ENCODE measurements at regions not wholly inside any gene's neighbourhood (a gene's known extent, or its start where the extent isn't known, plus 50 kb on each side); places are given as distances from the start of the nearest gene placed in this dataset.

GRCh38 chr16:64882078-64882784 is 239.6 kb downstream of the CDH11 start:
- no peaks in the 10 kb centered on the region for H3K4me1 Mint-ChIP-seq
- TF ChIP-seq CTCF (IDR thresholded peaks at IDR 0.05): no peak
- H3K27ac Mint-ChIP-seq: no peak overlapping the region
- intact Hi-C loops (cut with micrococcal nuclease): no loop called here
- no peaks in the 10 kb centered on the region for H3K27me3 Mint-ChIP-seq (ENCODE audit: low read depth in 2 of 2)
- no peaks in the 10 kb centered on the region for H3K9me3 ChIP-seq (ENCODE audit: control insufficient read depth, insufficient read depth, low read length)
- no peak overlapping the region for H3K27ac ChIP-seq (ENCODE audit: low read length)
- ATAC-seq (no peak), DNase-seq (no peak)
- H3K9me3 Mint-ChIP-seq: peaks cover 4 to 5% of the 10 kb centered on the region in 2 donors
- 90% methylated on average over 4 of the region's 6 CpGs for WGBS (ENCODE audit: insufficient coverage)
- H3K4me3 Mint-ChIP-seq: no peak overlapping the region
- no peak overlapping the region for H3K4me3 ChIP-seq (ENCODE audit: low read length)
- H3K36me3 ChIP-seq (ENCODE audit: control insufficient read depth, insufficient read depth, low read length): no peaks in the 10 kb centered on the region
- no peaks in the 10 kb centered on the region for H3K36me3 Mint-ChIP-seq
- no peaks in the 10 kb centered on the region for H3K4me1 ChIP-seq (ENCODE audit: control insufficient read depth, insufficient read depth, low read length)
- H3K27me3 ChIP-seq (ENCODE audit: control insufficient read depth, insufficient read depth, low read length): no peaks in the 10 kb centered on the region

DNA sequence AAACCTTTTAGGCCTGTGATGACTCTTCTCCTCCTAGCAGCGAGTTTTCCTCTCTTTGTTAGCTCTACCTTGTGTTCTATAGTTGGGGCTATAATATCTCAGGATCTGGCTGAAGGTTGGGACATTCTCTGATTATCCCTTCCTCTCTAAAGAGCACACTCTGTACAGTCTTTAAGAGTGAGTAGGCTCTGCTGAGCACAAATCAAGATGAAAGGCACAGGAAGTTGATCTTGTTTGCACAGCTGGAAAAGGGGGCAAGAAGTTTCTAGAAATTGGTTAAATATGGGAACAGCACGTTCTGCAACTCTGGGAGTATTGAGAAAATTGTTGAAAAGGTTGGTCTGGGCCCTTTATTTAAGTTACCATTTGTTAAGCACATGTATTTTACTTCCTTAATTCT is 240.9 kb downstream of the CDH11 start:
- ATAC-seq (no peak), DNase-seq (no peak)
- Histone ChIP-seq H3K27ac (ENCODE audit: low read length) (no peak overlapping the region), H3K4me3 (ENCODE audit: low read length) (no peak overlapping the region), H3K9me3 (ENCODE audit: control insufficient read depth, insufficient read depth, low read length) (no peaks in the 10 kb centered on the region), H3K27me3 (ENCODE audit: control insufficient read depth, insufficient read depth, low read length) (no peaks in the 10 kb centered on the region), H3K4me1 (ENCODE audit: control insufficient read depth, insufficient read depth, low read length) (no peaks in the 10 kb centered on the region), H3K36me3 (ENCODE audit: control insufficient read depth, insufficient read depth, low read length) (no peaks in the 10 kb centered on the region)
- peaks cover 5 to 11% of the 10 kb centered on the region in 2 donors for H3K9me3 Mint-ChIP-seq
- TF ChIP-seq CTCF (IDR thresholded peaks at IDR 0.05): no peak
- intact Hi-C loops (cut with micrococcal nuclease): no loop called here
- 10% methylated on average over 2 of the region's 2 CpGs for WGBS (ENCODE audit: insufficient coverage)
- H3K27me3 Mint-ChIP-seq (ENCODE audit: low read depth in 2 of 2): no peaks in the 10 kb centered on the region
- no peaks in the 10 kb centered on the region for H3K4me1 Mint-ChIP-seq
- H3K36me3 Mint-ChIP-seq: no peaks in the 10 kb centered on the region
- H3K27ac Mint-ChIP-seq: no peak overlapping the region
- no peak overlapping the region for H3K4me3 Mint-ChIP-seq

- H3K27ac Mint-ChIP-seq: no peak overlapping the region
- ATAC-seq (no peak), DNase-seq (no peak)
- H3K27me3 ChIP-seq (ENCODE audit: control insufficient read depth, insufficient read depth, low read length): no peaks in the 10 kb centered on the region
- 79% methylated on average over 2 of the region's 3 CpGs for WGBS (ENCODE audit: insufficient coverage)
- no peaks in the 10 kb centered on the region for H3K9me3 ChIP-seq (ENCODE audit: control insufficient read depth, insufficient read depth, low read length)
- H3K27ac ChIP-seq (ENCODE audit: low read length): no peak overlapping the region
- intact Hi-C loops (cut with micrococcal nuclease): no loop called here
- H3K4me1 ChIP-seq (ENCODE audit: control insufficient read depth, insufficient read depth, low read length): no peaks in the 10 kb centered on the region
- no peaks in the 10 kb centered on the region for H3K27me3 Mint-ChIP-seq (ENCODE audit: low read depth in 2 of 2)
- H3K36me3 Mint-ChIP-seq: no peaks in the 10 kb centered on the region
- H3K4me3 Mint-ChIP-seq: no peak overlapping the region
- no peak overlapping the region for H3K4me3 ChIP-seq (ENCODE audit: low read length)
- TF ChIP-seq CTCF (IDR thresholded peaks at IDR 0.05): no peak
- H3K36me3 ChIP-seq (ENCODE audit: control insufficient read depth, insufficient read depth, low read length): no peaks in the 10 kb centered on the region
- H3K4me1 Mint-ChIP-seq: no peaks in the 10 kb centered on the region
- peaks cover 9 to 12% of the 10 kb centered on the region in 2 donors for H3K9me3 Mint-ChIP-seq
Observed at GRCh38 chr16:64880006-64880405, 241.9 kb downstream of the CDH11 start.

DNA sequence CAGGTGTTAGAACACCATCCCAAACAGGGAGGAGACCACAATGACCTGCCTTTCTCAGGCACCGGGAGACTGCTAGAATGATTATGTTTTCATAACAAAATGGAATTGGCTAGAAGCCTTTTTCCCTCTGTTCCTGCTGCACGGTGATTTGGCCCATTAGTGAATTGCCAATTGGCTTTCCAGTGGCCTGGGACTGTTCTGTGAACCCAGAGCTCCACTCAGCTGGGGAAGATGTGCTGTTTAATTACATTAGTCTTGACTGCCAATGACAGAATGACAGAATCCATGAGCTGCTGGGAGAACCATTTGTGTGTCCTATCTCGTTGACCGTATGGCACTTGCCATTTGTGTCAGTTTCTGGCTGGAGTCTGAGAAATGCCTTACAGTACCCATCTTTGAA is 242.9 kb downstream of the CDH11 start:
- Mint-ChIP-seq H3K36me3 (no peaks in the 10 kb centered on the region), H3K27me3 (ENCODE audit: low read depth in 2 of 2) (no peaks in the 10 kb centered on the region), H3K27ac (no peak overlapping the region), H3K4me3 (no peak overlapping the region), H3K4me1 (no peaks in the 10 kb centered on the region), H3K9me3 (peaks cover 12 to 13% of the 10 kb centered on the region in 2 donors)
- no peak overlapping the region for H3K27ac ChIP-seq (ENCODE audit: low read length)
- ATAC-seq (no peak), DNase-seq (no peak)
- no peak overlapping the region for H3K4me3 ChIP-seq (ENCODE audit: low read length)
- no peaks in the 10 kb centered on the region for H3K4me1 ChIP-seq (ENCODE audit: control insufficient read depth, insufficient read depth, low read length)
- intact Hi-C loops (cut with micrococcal nuclease): no loop called here
- no peaks in the 10 kb centered on the region for H3K9me3 ChIP-seq (ENCODE audit: control insufficient read depth, insufficient read depth, low read length)
- TF ChIP-seq CTCF (IDR thresholded peaks at IDR 0.05): no peak
- no peaks in the 10 kb centered on the region for H3K36me3 ChIP-seq (ENCODE audit: control insufficient read depth, insufficient read depth, low read length)
- WGBS (ENCODE audit: insufficient coverage): 89% methylated on average over 4 of the region's 4 CpGs
- H3K27me3 ChIP-seq (ENCODE audit: control insufficient read depth, insufficient read depth, low read length): no peaks in the 10 kb centered on the region

Measured in natural killer cell (primary cell).